Stimulated activated CD4-positive, alpha-beta T cell treated with anti-CD3 and anti-CD28 coated beads, Interleukin-4, amount 100 ng/mL, for 4 hours (primary cell): ENCODE measurements at regions not wholly inside any gene's neighbourhood (a gene's known extent, or its start where the extent isn't known, plus 50 kb on each side); places are given as distances from the start of the nearest gene placed in this dataset.
"Not testable (repeated sequence)": the region's sequence is repeated elsewhere in the genome, so short reads cannot be mapped to it uniquely, and the experiment has no call there.

Experiments used
- DNase-seq, 2 experiments: peaks; one replicate each; pipeline ENCODE4 v3.0.0-alpha.2; 2020

GRCh38 chr2:2919574-2920365, 457.8 kb downstream of the EIPR1 start:
- no peak for DNase-seq

- no peak for DNase-seq
Measured at GRCh38 chr2:2919026-2919425, 458.6 kb downstream of the EIPR1 start.

- no peak for DNase-seq
Measured at GRCh38 chr2:2916621-2917020, 461.0 kb downstream of the EIPR1 start.

- DNase-seq = no peak
Measured at GRCh38 chr2:2914252-2914651, 463.4 kb downstream of the EIPR1 start.

GRCh38 chr2:2913601-2914120, 464.0 kb downstream of the EIPR1 start:
- no peak for DNase-seq

GRCh38 chr2:2912731-2913130, 464.9 kb downstream of the EIPR1 start:
- no peak for DNase-seq

- no peak for DNase-seq
Measured at GRCh38 chr2:2912293-2912692, 465.3 kb downstream of the EIPR1 start.

- no peak for DNase-seq
Measured at GRCh38 chr2:2910259-2910658, 467.4 kb downstream of the EIPR1 start.

- no peak for DNase-seq
Measured at GRCh38 chr2:2909086-2910035, 468.3 kb downstream of the EIPR1 start.

- DNase-seq = no peak
Measured at GRCh38 chr2:2906091-2906490, 471.5 kb downstream of the EIPR1 start.

GRCh38 chr2:2904721-2905350, 472.8 kb downstream of the EIPR1 start:
- no peak for DNase-seq

- DNase-seq = no peak
Measured at GRCh38 chr2:2902547-2903281, 474.9 kb downstream of the EIPR1 start.

- no peak for DNase-seq
Measured at GRCh38 chr2:2901384-2902345, 476.0 kb downstream of the EIPR1 start.

GRCh38 chr2:2899826-2900225, 477.8 kb downstream of the EIPR1 start:
- no peak for DNase-seq

- DNase-seq = no peak
Measured at GRCh38 chr2:2898744-2899143, 478.9 kb downstream of the EIPR1 start.

GRCh38 chr2:2896643-2897042, 481.0 kb downstream of the EIPR1 start:
- DNase-seq = no peak

- no peak for DNase-seq
Measured at GRCh38 chr2:2896011-2896410, 481.6 kb downstream of the EIPR1 start.

GRCh38 chr2:2894011-2894410, 483.6 kb downstream of the EIPR1 start:
- DNase-seq = not testable (repeated sequence)

GRCh38 chr2:2892892-2893291, 484.7 kb downstream of the EIPR1 start:
- no peak for DNase-seq

GRCh38 chr2:2892378-2892777, 485.2 kb downstream of the EIPR1 start:
- DNase-seq = no peak

GRCh38 chr2:2890901-2891300, 486.7 kb downstream of the EIPR1 start:
- DNase-seq = no peak
